Kidney epithelial cell (primary cell): ENCODE measurements at regions not wholly inside any gene's neighbourhood (a gene's known extent, or its start where the extent isn't known, plus 50 kb on each side); places are given as distances from the start of the nearest gene placed in this dataset.

Experiments used
- DNase-seq: peaks from one replicate; pipeline ENCODE4 v3.0.0-alpha.2; 2010; ENCODE audit warnings: low read depth
- H3K27me3 ChIP-seq: 2 replicates; pipeline ENCODE4 v1.6.0; 2011; ENCODE audit warnings: low read length; ENCODE audit not compliant: control insufficient read depth, insufficient read depth
- H3K36me3 ChIP-seq: 2 replicates; pipeline ENCODE4 v1.5.1; 2011; ENCODE audit warnings: low read length; ENCODE audit not compliant: control insufficient read depth, insufficient read depth
- H3K4me3 ChIP-seq: 2 replicates; pipeline ENCODE4 v1.5.1; 2011; ENCODE audit warnings: low read depth, mild to moderate bottlenecking, control low read depth, low read length
- TF ChIP-seq, protein P1 (sequence below): IDR thresholded peaks from 2 replicates; pipeline ENCODE4 v1.5.1; 2011; ENCODE audit warnings: mild to moderate bottlenecking, moderate library complexity, low read length, control low read depth, inconsistent platforms; ENCODE audit not compliant: insufficient read depth, poor library complexity, severe bottlenecking

DNA sequence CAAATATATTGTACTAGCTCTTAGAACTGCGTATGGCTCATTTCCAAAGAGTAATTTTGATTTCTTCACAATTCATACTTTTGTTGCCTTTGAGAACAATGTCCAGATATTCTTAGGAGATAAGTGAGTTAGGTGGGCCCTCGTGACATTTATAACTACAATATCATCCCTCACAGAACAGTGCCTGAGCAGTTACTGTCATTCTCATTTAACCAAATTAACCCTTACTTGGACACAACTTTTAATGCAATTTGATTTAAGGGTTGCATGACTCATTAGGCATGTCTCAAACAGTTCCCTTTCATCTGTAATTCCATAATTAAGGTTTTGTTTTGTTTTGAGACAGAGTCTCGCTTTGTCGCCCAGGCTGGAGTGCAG lies 68.1 kb upstream of the DNAH14 start:
- TF ChIP-seq, protein P1, sequence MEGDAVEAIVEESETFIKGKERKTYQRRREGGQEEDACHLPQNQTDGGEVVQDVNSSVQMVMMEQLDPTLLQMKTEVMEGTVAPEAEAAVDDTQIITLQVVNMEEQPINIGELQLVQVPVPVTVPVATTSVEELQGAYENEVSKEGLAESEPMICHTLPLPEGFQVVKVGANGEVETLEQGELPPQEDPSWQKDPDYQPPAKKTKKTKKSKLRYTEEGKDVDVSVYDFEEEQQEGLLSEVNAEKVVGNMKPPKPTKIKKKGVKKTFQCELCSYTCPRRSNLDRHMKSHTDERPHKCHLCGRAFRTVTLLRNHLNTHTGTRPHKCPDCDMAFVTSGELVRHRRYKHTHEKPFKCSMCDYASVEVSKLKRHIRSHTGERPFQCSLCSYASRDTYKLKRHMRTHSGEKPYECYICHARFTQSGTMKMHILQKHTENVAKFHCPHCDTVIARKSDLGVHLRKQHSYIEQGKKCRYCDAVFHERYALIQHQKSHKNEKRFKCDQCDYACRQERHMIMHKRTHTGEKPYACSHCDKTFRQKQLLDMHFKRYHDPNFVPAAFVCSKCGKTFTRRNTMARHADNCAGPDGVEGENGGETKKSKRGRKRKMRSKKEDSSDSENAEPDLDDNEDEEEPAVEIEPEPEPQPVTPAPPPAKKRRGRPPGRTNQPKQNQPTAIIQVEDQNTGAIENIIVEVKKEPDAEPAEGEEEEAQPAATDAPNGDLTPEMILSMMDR, result no peak

GRCh38 chr1:224863486-224863885 lies 66.0 kb upstream of the DNAH14 start:
- Histone ChIP-seq H3K4me3 (no peak overlapping the region), H3K36me3 (no peaks in the 10 kb centered on the region), H3K27me3 (peaks cover 3% of the 10 kb centered on the region)
- DNase-seq, result no peak
- TF ChIP-seq, protein P1, result no peak

More for the DNA sequence above, 68.1 kb upstream of the DNAH14 start:
- Histone ChIP-seq H3K27me3 (peaks cover 3% of the 10 kb centered on the region), H3K4me3 (no peak overlapping the region), H3K36me3 (no peaks in the 10 kb centered on the region)
- DNase-seq, result no peak

DNA sequence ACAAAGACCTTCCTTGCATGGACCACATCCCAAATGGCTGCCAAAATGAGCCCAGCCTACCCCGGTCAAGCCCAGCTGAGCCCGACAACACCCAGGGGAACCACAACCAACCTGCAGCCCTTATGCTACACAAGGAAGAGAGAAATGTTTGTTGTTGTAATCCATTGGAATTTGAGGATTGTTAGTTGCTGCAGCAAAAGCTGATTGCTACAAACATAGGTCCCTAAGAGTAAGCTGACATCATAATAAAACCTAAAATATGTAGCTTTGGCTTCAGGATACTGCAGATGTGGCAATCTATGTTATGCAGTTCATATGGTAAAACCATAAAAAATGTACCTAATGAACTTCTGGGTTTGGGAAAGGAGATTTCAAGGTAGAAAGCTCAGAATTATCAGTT lies 65.5 kb upstream of the DNAH14 start:
- H3K4me3 ChIP-seq, result no peak overlapping the region
- no peak for DNase-seq
- TF ChIP-seq, protein P1, result no peak
- H3K27me3 ChIP-seq, result peaks cover 3% of the 10 kb centered on the region
- no peaks in the 10 kb centered on the region for H3K36me3 ChIP-seq

- Histone ChIP-seq H3K36me3 (no peaks in the 10 kb centered on the region), H3K27me3 (peaks cover 3% of the 10 kb centered on the region), H3K4me3 (no peak overlapping the region)
- TF ChIP-seq, protein P1, result no peak
- DNase-seq, result no peak
These were observed 64.0 kb upstream of the DNAH14 start for GRCh38 chr1:224865510-224865909.

DNA sequence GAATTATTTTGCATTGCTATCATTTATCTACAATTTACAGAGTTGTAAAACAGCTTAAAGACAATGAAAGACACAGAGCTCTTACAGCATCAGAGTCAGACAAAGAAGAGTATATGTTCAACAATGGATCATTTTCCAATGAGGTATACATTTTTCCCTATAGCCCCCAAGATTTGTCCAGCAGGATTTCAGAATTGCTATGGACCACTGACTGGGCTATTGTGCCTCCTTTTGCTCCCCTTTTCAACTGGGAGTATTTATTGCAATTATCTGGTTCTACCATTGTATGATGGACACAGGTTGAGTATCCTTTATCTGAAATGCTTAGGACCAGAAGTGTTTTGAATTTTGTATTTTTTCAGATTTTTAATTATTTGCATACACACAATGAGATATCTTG lies 62.5 kb upstream of the DNAH14 start:
- DNase-seq, result no peak
- TF ChIP-seq, protein P1, result no peak
- Histone ChIP-seq H3K36me3 (no peaks in the 10 kb centered on the region), H3K4me3 (no peak overlapping the region), H3K27me3 (peaks cover 3% of the 10 kb centered on the region)

- no peaks in the 10 kb centered on the region for H3K36me3 ChIP-seq
- no peak overlapping the region for H3K4me3 ChIP-seq
- H3K27me3 ChIP-seq, result peaks cover 3% of the 10 kb centered on the region
- TF ChIP-seq, protein P1, result no peak
- no peak for DNase-seq
These were observed 61.8 kb upstream of the DNAH14 start for GRCh38 chr1:224867715-224868114.
